ENCODE measurements at regions not wholly inside any gene's neighbourhood (a gene's known extent, or its start where the extent isn't known, plus 50 kb on each side); places are given as distances from the start of the nearest gene placed in this dataset.

DNA sequence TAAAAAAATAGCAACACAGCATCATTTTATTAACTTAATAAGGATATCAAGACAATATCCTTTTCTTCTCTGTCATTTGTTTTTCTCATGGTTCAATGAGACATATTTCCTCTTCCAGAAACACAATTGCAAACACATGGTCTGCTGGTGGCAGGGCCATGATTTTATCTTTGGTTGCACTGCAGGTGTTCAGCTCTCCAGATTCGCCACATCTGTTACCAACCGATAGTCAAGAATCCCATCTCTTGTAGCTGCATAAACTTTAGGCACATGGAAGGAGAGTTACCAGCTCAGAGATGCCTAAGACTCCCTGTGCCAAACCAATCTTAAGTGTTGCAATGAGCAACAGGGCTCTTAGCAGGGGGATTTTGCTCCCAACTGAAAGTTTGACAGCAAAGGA is 1303.2 kb upstream of the CELF4 start:
- TF ChIP-seq, protein P1, sequence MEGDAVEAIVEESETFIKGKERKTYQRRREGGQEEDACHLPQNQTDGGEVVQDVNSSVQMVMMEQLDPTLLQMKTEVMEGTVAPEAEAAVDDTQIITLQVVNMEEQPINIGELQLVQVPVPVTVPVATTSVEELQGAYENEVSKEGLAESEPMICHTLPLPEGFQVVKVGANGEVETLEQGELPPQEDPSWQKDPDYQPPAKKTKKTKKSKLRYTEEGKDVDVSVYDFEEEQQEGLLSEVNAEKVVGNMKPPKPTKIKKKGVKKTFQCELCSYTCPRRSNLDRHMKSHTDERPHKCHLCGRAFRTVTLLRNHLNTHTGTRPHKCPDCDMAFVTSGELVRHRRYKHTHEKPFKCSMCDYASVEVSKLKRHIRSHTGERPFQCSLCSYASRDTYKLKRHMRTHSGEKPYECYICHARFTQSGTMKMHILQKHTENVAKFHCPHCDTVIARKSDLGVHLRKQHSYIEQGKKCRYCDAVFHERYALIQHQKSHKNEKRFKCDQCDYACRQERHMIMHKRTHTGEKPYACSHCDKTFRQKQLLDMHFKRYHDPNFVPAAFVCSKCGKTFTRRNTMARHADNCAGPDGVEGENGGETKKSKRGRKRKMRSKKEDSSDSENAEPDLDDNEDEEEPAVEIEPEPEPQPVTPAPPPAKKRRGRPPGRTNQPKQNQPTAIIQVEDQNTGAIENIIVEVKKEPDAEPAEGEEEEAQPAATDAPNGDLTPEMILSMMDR (IDR thresholded peaks at IDR 0.05): no peak
- no peak for TF ChIP-seq POLR2A (IDR thresholded peaks at IDR 0.05)
- Histone ChIP-seq H3K9me3 (no peaks in the 10 kb centered on the region), H3K36me3 (no peaks in the 10 kb centered on the region), H3K27ac (no peak overlapping the region), H3K4me3 (no peak overlapping the region), H3K4me1 (no peaks in the 10 kb centered on the region), H3K27me3 (no peaks in the 10 kb centered on the region)
- intact Hi-C loops (cut with DNase I): no loop called here
- DNase-seq (no peak), ATAC-seq (no peak)
- WGBS, 4 donors: 63 to 89% (median 71%) methylated on average over 2 of the region's 2 CpGs

DNA sequence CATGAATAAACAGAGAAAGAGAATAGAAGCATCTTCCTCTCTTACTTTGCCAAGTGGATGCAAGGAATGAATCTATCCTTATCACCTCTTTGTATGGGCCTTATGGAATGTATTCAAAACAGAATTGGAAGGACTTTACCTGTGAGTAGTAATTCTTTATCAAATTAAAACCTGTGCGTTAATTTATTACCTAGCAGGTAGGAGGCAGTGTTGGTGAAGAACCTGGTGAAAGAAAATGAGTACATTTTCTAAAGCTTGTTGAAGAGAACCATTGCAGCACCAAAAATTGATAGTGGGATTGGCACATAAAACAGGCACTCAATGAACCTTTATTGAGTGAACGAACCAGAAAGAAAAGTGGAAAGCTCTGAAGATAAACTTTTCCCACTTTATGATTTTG is 1302.1 kb upstream of the CELF4 start:
- intact Hi-C loops (cut with DNase I): no loop called here
- no peak for TF ChIP-seq POLR2A (IDR thresholded peaks at IDR 0.05)
- TF ChIP-seq, protein P1 (IDR thresholded peaks at IDR 0.05): no peak
- WGBS, 4 donors: 87 to 89% (median 88%) methylated on average over 2 of the region's 2 CpGs
- H3K27ac ChIP-seq: no peak overlapping the region
- H3K4me1 ChIP-seq: no peaks in the 10 kb centered on the region
- DNase-seq (no peak), ATAC-seq (no peak)
- no peaks in the 10 kb centered on the region for H3K36me3 ChIP-seq
- H3K27me3 ChIP-seq: no peaks in the 10 kb centered on the region
- H3K4me3 ChIP-seq: no peak overlapping the region
- no peaks in the 10 kb centered on the region for H3K9me3 ChIP-seq

DNA sequence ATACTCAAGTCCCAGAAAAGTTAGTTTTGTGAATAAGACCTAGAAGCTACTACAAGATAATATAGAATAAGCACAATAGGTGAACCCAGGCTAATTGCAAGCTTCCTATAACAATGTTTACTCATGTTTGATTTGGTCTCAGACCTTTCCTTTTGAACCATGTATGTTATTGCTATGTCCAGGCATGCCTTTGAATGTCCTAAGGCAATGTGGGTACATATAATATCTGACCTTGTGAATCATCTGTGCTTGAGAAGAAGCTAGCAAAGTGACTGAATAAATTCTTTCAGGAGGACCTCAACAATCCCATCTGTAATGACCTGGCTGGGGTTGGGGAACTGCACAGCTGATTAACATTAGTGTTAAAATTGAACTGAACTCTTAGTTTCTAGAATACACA is 1285.9 kb upstream of the CELF4 start:
- TF ChIP-seq, protein P1 (IDR thresholded peaks at IDR 0.05): no peak
- TF ChIP-seq POLR2A (IDR thresholded peaks at IDR 0.05): no peak
- Histone ChIP-seq H3K27ac (no peak overlapping the region), H3K4me3 (no peak overlapping the region), H3K9me3 (peaks cover 0 to 12% (median under 1%) of the 10 kb centered on the region in 12 donors), H3K27me3 (no peaks in the 10 kb centered on the region), H3K4me1 (no peaks in the 10 kb centered on the region), H3K36me3 (no peaks in the 10 kb centered on the region)
- ATAC-seq: no peak
- no peak for DNase-seq
- intact Hi-C loops (cut with DNase I): no loop called here

DNA sequence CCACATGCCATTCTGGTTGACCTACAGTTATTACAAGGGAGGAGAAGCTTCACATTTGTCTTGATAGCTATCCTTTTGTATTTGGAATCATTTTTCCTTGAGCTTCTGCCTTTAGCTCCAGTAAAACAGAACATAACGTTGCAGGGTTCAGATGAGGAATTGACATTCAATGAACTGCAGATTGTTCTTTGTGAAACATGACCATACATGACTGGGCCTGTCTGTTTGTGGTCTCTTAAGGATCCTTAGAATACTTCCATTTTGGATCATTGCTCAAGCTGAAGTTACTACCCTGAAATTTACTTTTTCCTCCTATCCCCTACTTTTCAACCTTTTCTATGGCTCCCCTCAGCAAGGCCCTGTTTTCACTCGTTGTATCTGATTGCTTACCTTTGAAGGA is 1281.7 kb upstream of the CELF4 start:
- Histone ChIP-seq H3K9me3 (no peaks in the 10 kb centered on the region), H3K36me3 (no peaks in the 10 kb centered on the region), H3K27me3 (no peaks in the 10 kb centered on the region), H3K27ac (no peak overlapping the region), H3K4me3 (no peak overlapping the region), H3K4me1 (no peaks in the 10 kb centered on the region)
- no peak for DNase-seq
- intact Hi-C loops (cut with DNase I): no loop called here
- 68 to 80% (median 77%) methylated on average over 2 of the region's 2 CpGs for WGBS, 4 donors
- TF ChIP-seq, protein P1 (IDR thresholded peaks at IDR 0.05): no peak
- no peak for TF ChIP-seq POLR2A (IDR thresholded peaks at IDR 0.05)
- no peak for ATAC-seq
